ENCODE measurements at regions not wholly inside any gene's neighbourhood (a gene's known extent, or its start where the extent isn't known, plus 50 kb on each side); places are given as distances from the start of the nearest gene placed in this dataset.

DNA sequence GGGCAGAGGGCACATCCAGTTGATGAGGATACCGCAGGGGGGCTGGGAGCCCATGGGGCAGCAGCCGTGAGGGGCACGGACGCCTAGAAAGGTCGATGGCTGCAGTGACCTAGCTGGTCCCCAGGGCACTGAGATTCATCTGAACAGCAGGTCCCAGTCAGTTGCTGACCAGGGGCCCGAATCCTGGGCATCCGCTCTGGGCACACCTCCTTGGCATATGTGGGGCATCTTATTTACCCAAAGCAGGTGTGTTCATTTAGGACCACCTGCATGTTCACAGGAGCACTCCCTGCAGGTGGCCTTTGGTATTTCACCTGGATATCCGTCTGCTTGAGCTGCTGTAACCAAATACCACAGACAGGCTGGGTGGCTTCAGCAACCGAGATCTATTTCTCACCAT is 72.0 kb upstream of the ODC1 start:
- no peak for DNase-seq (ENCODE audit: low read depth, low spot score)
- H4K20me1 ChIP-seq (ENCODE audit: control insufficient read depth, extremely low read depth, insufficient read depth, low read length) = no peaks in the 10 kb centered on the region
- FAIRE-seq = no peak
- no peak overlapping the region for H2AFZ ChIP-seq (ENCODE audit: control insufficient read depth, low read length)
- no peaks in the 10 kb centered on the region for H3K9me1 ChIP-seq (ENCODE audit: control insufficient read depth, extremely low read depth, insufficient read depth, low read length)
- H3K36me3 ChIP-seq (ENCODE audit: control insufficient read depth in 2 of 2, extremely low read depth in 1 of 2, insufficient read depth in 2 of 2, low read length in 2 of 2) = no peaks in the 10 kb centered on the region
- no peak overlapping the region for H3K27ac ChIP-seq (ENCODE audit: control insufficient read depth, insufficient read depth, low read length)
- H3K4me1 ChIP-seq (ENCODE audit: control insufficient read depth, extremely low read depth, insufficient read depth, low read length) = peaks cover 4% of the 10 kb centered on the region
- no peaks in the 10 kb centered on the region for H3K79me2 ChIP-seq (ENCODE audit: control insufficient read depth, insufficient read depth, low read length)
- no peak overlapping the region for H3K4me3 ChIP-seq (ENCODE audit: control insufficient read depth in 2 of 3, extremely low read depth in 1 of 3, insufficient read depth in 2 of 3, low read depth in 1 of 3, low read length in 3 of 3)
- TF ChIP-seq, protein P1, sequence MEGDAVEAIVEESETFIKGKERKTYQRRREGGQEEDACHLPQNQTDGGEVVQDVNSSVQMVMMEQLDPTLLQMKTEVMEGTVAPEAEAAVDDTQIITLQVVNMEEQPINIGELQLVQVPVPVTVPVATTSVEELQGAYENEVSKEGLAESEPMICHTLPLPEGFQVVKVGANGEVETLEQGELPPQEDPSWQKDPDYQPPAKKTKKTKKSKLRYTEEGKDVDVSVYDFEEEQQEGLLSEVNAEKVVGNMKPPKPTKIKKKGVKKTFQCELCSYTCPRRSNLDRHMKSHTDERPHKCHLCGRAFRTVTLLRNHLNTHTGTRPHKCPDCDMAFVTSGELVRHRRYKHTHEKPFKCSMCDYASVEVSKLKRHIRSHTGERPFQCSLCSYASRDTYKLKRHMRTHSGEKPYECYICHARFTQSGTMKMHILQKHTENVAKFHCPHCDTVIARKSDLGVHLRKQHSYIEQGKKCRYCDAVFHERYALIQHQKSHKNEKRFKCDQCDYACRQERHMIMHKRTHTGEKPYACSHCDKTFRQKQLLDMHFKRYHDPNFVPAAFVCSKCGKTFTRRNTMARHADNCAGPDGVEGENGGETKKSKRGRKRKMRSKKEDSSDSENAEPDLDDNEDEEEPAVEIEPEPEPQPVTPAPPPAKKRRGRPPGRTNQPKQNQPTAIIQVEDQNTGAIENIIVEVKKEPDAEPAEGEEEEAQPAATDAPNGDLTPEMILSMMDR (optimal IDR thresholded peaks at IDR 0.05 in 1 of 3, IDR thresholded peaks at IDR 0.05 in 1 of 3, conservative IDR thresholded peaks at IDR 0.05 in 1 of 3; ENCODE audit: extremely low read depth in 1 of 3, insufficient read depth in 2 of 3, low read length in 3 of 3) = peak; percentile 20 to 33 (median 32)
- no peak for TF ChIP-seq EZH2 (IDR thresholded peaks at IDR 0.05; ENCODE audit: low read length)
- H3K9me3 ChIP-seq (ENCODE audit: control insufficient read depth, low read depth, low read length) = peaks cover 5% of the 10 kb centered on the region
- H3K4me2 ChIP-seq (ENCODE audit: control insufficient read depth, extremely low read depth, insufficient read depth, low read depth, low read length) = no peak overlapping the region
- dilution Hi-C loops (cut with MboI; ENCODE audit: extremely low pct_ligation_motif_present, low sequenced_read_pairs) = no loop called here
- no peaks in the 10 kb centered on the region for H3K27me3 ChIP-seq (ENCODE audit: control insufficient read depth, extremely low read depth, insufficient read depth, low read length)
- H3K9ac ChIP-seq (ENCODE audit: control insufficient read depth, extremely low read depth, insufficient read depth, low read length) = no peak overlapping the region

DNA sequence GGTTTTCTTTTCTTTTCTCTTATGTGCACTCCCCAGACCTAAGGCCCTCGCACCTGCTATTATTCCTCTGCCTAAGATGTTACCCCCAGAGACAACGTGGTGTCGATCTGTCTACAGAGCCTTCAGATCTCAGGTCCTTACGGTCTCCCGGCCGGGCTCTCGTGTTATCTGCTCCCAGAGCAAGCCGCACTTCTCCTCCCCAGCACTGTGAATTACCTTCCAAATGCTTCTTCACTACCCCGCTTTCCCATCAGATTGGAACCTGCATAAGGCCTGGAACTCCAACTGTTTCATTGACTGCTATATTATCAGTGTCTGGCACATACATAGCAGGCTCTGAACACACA is 71.2 kb upstream of the ODC1 start:
- Histone ChIP-seq H3K36me3 (ENCODE audit: control insufficient read depth in 2 of 2, extremely low read depth in 1 of 2, insufficient read depth in 2 of 2, low read length in 2 of 2) (no peaks in the 10 kb centered on the region), H3K9me3 (ENCODE audit: control insufficient read depth, low read depth, low read length) (peaks cover 5% of the 10 kb centered on the region), H2AFZ (ENCODE audit: control insufficient read depth, low read length) (no peak overlapping the region), H3K27ac (ENCODE audit: control insufficient read depth, insufficient read depth, low read length) (no peak overlapping the region), H4K20me1 (ENCODE audit: control insufficient read depth, extremely low read depth, insufficient read depth, low read length) (no peaks in the 10 kb centered on the region), H3K9me1 (ENCODE audit: control insufficient read depth, extremely low read depth, insufficient read depth, low read length) (no peaks in the 10 kb centered on the region), H3K4me3 (ENCODE audit: control insufficient read depth in 2 of 3, extremely low read depth in 1 of 3, insufficient read depth in 2 of 3, low read depth in 1 of 3, low read length in 3 of 3) (no peak overlapping the region), H3K9ac (ENCODE audit: control insufficient read depth, extremely low read depth, insufficient read depth, low read length) (no peak overlapping the region), H3K79me2 (ENCODE audit: control insufficient read depth, insufficient read depth, low read length) (no peaks in the 10 kb centered on the region), H3K27me3 (ENCODE audit: control insufficient read depth, extremely low read depth, insufficient read depth, low read length) (no peaks in the 10 kb centered on the region), H3K4me1 (ENCODE audit: control insufficient read depth, extremely low read depth, insufficient read depth, low read length) (peaks cover 9% of the 10 kb centered on the region), H3K4me2 (ENCODE audit: control insufficient read depth, extremely low read depth, insufficient read depth, low read depth, low read length) (no peak overlapping the region)
- FAIRE-seq = no peak
- dilution Hi-C loops (cut with MboI; ENCODE audit: extremely low pct_ligation_motif_present, low sequenced_read_pairs) = no loop called here
- DNase-seq (ENCODE audit: low read depth, low spot score) = no peak
- TF ChIP-seq EZH2 (IDR thresholded peaks at IDR 0.05; ENCODE audit: low read length) = no peak
- TF ChIP-seq, protein P1 (optimal IDR thresholded peaks at IDR 0.05 in 1 of 3, IDR thresholded peaks at IDR 0.05 in 1 of 3, conservative IDR thresholded peaks at IDR 0.05 in 1 of 3; ENCODE audit: extremely low read depth in 1 of 3, insufficient read depth in 2 of 3, low read length in 3 of 3) = no peak

Data from keratinocyte (primary cell).